CD14-positive monocyte (primary cell): ENCODE measurements at regions not wholly inside any gene's neighbourhood (a gene's known extent, or its start where the extent isn't known, plus 50 kb on each side); places are given as distances from the start of the nearest gene placed in this dataset.

Experiments used
- DNase-seq, 3 donors: peaks; one replicate each; pipeline ENCODE4 v3.0.0-alpha.2; 2011 to 2022
- H2AFZ ChIP-seq: 2 replicates; pipeline ENCODE4 v1.6.0; 2012; ENCODE audit warnings: mild to moderate bottlenecking, low read depth, low read length, inconsistent platforms; ENCODE audit not compliant: insufficient read depth, poor library complexity, severe bottlenecking
- H3K27ac ChIP-seq, 2 donors: 1 replicate in 1 of 2; 2 replicates in 1 of 2; pipeline ENCODE4 v1.5.1; 2012 to 2013; ENCODE audit warnings: low read length in 2 of 2, control low read depth in 1 of 2, inconsistent platforms in 1 of 2, low read depth in 1 of 2, mild to moderate bottlenecking in 1 of 2
- H3K27me3 ChIP-seq, 2 donors: one replicate each; pipeline versions ENCODE4 v1.6.0 to v1.6.1; 2011 to 2013; ENCODE audit warnings: low read length in 2 of 2; ENCODE audit not compliant: control insufficient read depth in 2 of 2, insufficient read depth in 2 of 2
- H3K36me3 ChIP-seq, 2 donors: replicated peaks in 1 of 2; 1 replicate in 1 of 2; 2 replicates in 1 of 2; pipeline versions ENCODE4 v1.5.1 to v1.6.1; 2012 to 2013; ENCODE audit warnings: low read length in 2 of 2, control low read depth in 1 of 2, inconsistent platforms in 1 of 2, mild to moderate bottlenecking in 1 of 2; ENCODE audit not compliant: insufficient read depth in 2 of 2, control insufficient read depth in 1 of 2
- H3K4me1 ChIP-seq, 2 donors: 1 replicate in 1 of 2; 2 replicates in 1 of 2; pipeline versions ENCODE4 v1.5.1 to v1.6.1; 2012 to 2013; ENCODE audit warnings: low read length in 2 of 2, control low read depth in 1 of 2, inconsistent platforms in 1 of 2, mild to moderate bottlenecking in 1 of 2, moderate library complexity in 1 of 2; ENCODE audit not compliant: insufficient read depth in 2 of 2, control insufficient read depth in 1 of 2
- H3K4me2 ChIP-seq: replicated peaks from 2 replicates; pipeline ENCODE3; 2012; ENCODE audit warnings: low read length, moderate library complexity, mild to moderate bottlenecking; ENCODE audit not compliant: poor library complexity, severe bottlenecking; ENCODE audit errors: extremely low read depth
- H3K4me3 ChIP-seq, 3 experiments: fragments of 200-600 bp in 1 of 3; sonication (generic) in 1 of 3; replicated peaks in 1 of 3; 1 replicate in 2 of 3; 2 replicates in 1 of 3; pipeline ENCODE4 v1.5.1; 2011 to 2013; ENCODE audit warnings: low read length in 3 of 3, mild to moderate bottlenecking in 3 of 3, control low read depth in 2 of 3, low read depth in 2 of 3, inconsistent platforms in 1 of 3, moderate library complexity in 1 of 3
- H3K79me2 ChIP-seq: 2 replicates; pipeline ENCODE4 v1.6.0; 2012; ENCODE audit warnings: mild to moderate bottlenecking, control low read depth, inconsistent platforms, low read length, moderate library complexity; ENCODE audit not compliant: insufficient read depth
- H3K9ac ChIP-seq: 2 replicates; pipeline ENCODE4 v1.6.0; 2017; ENCODE audit warnings: low read length, mild to moderate bottlenecking; ENCODE audit not compliant: insufficient read depth, poor library complexity, severe bottlenecking
- H3K9me3 ChIP-seq, 2 donors: replicated peaks in 1 of 2; 1 replicate in 1 of 2; 2 replicates in 1 of 2; pipeline versions ENCODE4 v1.5.1 to v1.6.1; 2012 to 2013; ENCODE audit warnings: low read length in 2 of 2, control low read depth in 1 of 2; ENCODE audit not compliant: control insufficient read depth in 1 of 2, insufficient read depth in 1 of 2
- H4K20me1 ChIP-seq: 2 replicates; pipeline ENCODE4 v1.6.0; 2012; ENCODE audit warnings: mild to moderate bottlenecking, low read length, control low read depth, moderate library complexity; ENCODE audit not compliant: insufficient read depth
- H3K27ac Mint-ChIP-seq, 7 donors: one replicate each; pipeline ENCODE4 v1.8.0; 2020; ENCODE audit warnings: mild to moderate bottlenecking in 7 of 7, mixed read lengths in 7 of 7, moderate library complexity in 6 of 7, inconsistent platforms in 2 of 7
- H3K27me3 Mint-ChIP-seq, 3 donors: one replicate each; pipeline ENCODE4 v1.8.0; 2021 to 2022; ENCODE audit warnings: low read depth in 3 of 3, mild to moderate bottlenecking in 3 of 3, mixed read lengths in 3 of 3, moderate library complexity in 3 of 3, inconsistent platforms in 1 of 3
- H3K36me3 Mint-ChIP-seq, 2 donors: one replicate each; pipeline ENCODE4 v1.8.0; 2020; ENCODE audit warnings: mixed read lengths in 2 of 2, inconsistent platforms in 1 of 2, mild to moderate bottlenecking in 1 of 2
- H3K4me1 Mint-ChIP-seq: one replicate; pipeline ENCODE4 v1.8.0; 2020; ENCODE audit warnings: mild to moderate bottlenecking, mixed read lengths
- H3K4me3 Mint-ChIP-seq, 2 donors: one replicate each; pipeline ENCODE4 v1.8.0; 2020; ENCODE audit warnings: mild to moderate bottlenecking in 2 of 2, mixed read lengths in 2 of 2, moderate library complexity in 1 of 2
- H3K9me3 Mint-ChIP-seq, 7 donors: one replicate each; pipeline ENCODE4 v1.8.0; 2020 to 2022; ENCODE audit warnings: mixed read lengths in 7 of 7, mild to moderate bottlenecking in 6 of 7, moderate library complexity in 6 of 7, inconsistent platforms in 2 of 7
- CTCF ChIP-seq: fragments of 200-600 bp; IDR thresholded peaks from one replicate; pipeline ENCODE4 v1.8.0; 2022; ENCODE audit warnings: antibody characterized with exemption, mild to moderate bottlenecking
- WGBS: methylation state at CpG from one replicate; pipeline ENCODE4 v1.1.5; 2013; ENCODE audit warnings: missing lambda C conversion rate; ENCODE audit not compliant: insufficient coverage; 5-methylcytosine and 5-hydroxymethylcytosine counted together
- intact Hi-C, 2 donors: fragments of 100-400 bp; cut with micrococcal nuclease; formaldehyde crosslinking; loops; one replicate each; pipeline versions ENCODE4 v1.15.0 to v1.15.1; 2023

- Histone ChIP-seq H3K9me3 (no peaks in the 10 kb centered on the region), H3K36me3 (no peaks in the 10 kb centered on the region), H2AFZ (no peak overlapping the region), H3K4me3 (no peak overlapping the region), H3K79me2 (no peaks in the 10 kb centered on the region), H3K27me3 (no peaks in the 10 kb centered on the region), H3K4me1 (no peaks in the 10 kb centered on the region), H3K27ac (no peak overlapping the region), H3K9ac (no peak overlapping the region), H4K20me1 (no peaks in the 10 kb centered on the region), H3K4me2 (no peak overlapping the region)
- 77% methylated on average over 21 of the region's 24 CpGs for WGBS
- no peak overlapping the region for H3K4me3 Mint-ChIP-seq
- intact Hi-C loops, result no loop called here
- DNase-seq, result no peak
- H3K9me3 Mint-ChIP-seq, result peaks cover 0 to 6% (median 0%) of the 10 kb centered on the region in 7 donors
- no peaks in the 10 kb centered on the region for H3K36me3 Mint-ChIP-seq
- no peak overlapping the region for H3K27ac Mint-ChIP-seq
- H3K4me1 Mint-ChIP-seq, result no peaks in the 10 kb centered on the region
- no peak for TF ChIP-seq CTCF
- H3K27me3 Mint-ChIP-seq, result peaks cover 4 to 16% (median 6%) of the 10 kb centered on the region in 3 donors
Observed at GRCh38 chr22:49140911-49141665, 686.6 kb downstream of the BRD1 start.

- Mint-ChIP-seq H3K27me3 (peaks cover 4 to 16% (median 8%) of the 10 kb centered on the region in 3 donors), H3K36me3 (no peaks in the 10 kb centered on the region), H3K4me3 (no peak overlapping the region), H3K9me3 (peaks cover 0 to 4% (median 0%) of the 10 kb centered on the region in 7 donors), H3K4me1 (no peaks in the 10 kb centered on the region), H3K27ac (no peak overlapping the region)
- Histone ChIP-seq H3K4me2 (no peak overlapping the region), H4K20me1 (no peaks in the 10 kb centered on the region), H3K27me3 (no peaks in the 10 kb centered on the region), H3K79me2 (no peaks in the 10 kb centered on the region), H3K4me3 (no peak overlapping the region), H3K9ac (no peak overlapping the region), H3K36me3 (no peaks in the 10 kb centered on the region), H3K27ac (no peak overlapping the region), H3K4me1 (no peaks in the 10 kb centered on the region), H3K9me3 (no peaks in the 10 kb centered on the region), H2AFZ (no peak overlapping the region)
- intact Hi-C loops, result no loop called here
- WGBS, result 91% methylated on average over 12 of the region's 15 CpGs
- TF ChIP-seq CTCF, result no peak
- no peak for DNase-seq
Observed at GRCh38 chr22:49139492-49140151, 688.1 kb downstream of the BRD1 start.
